GM18519 (cell line): ENCODE measurements at regions not wholly inside any gene's neighbourhood (a gene's known extent, or its start where the extent isn't known, plus 50 kb on each side); places are given as distances from the start of the nearest gene placed in this dataset.
"Not testable (repeated sequence)": the region's sequence is repeated elsewhere in the genome, so short reads cannot be mapped to it uniquely, and the experiment has no call there.

Experiments used
- ATAC-seq: cut with Tn5 transposase; IDR thresholded peaks from one replicate; pipeline ENCODE4 v1.9.1; 2021; ENCODE audit warnings: mild to moderate bottlenecking, moderate library complexity; ENCODE audit not compliant: unreplicated experiment, low FRiP score

GRCh38 chr1:221532071-221532773 lies 209.7 kb downstream of the DUSP10 start:
- no peak for ATAC-seq

GRCh38 chr1:221541296-221541695 lies 200.6 kb downstream of the DUSP10 start:
- no peak for ATAC-seq

- ATAC-seq, result no peak
Observed at GRCh38 chr1:221543529-221544120, 198.3 kb downstream of the DUSP10 start.

GRCh38 chr1:221548942-221549341 lies 192.9 kb downstream of the DUSP10 start:
- no peak for ATAC-seq

GRCh38 chr1:221549815-221550214 lies 192.1 kb downstream of the DUSP10 start:
- ATAC-seq, result no peak

- ATAC-seq, result not testable (repeated sequence)
Observed at GRCh38 chr1:221552792-221553191, 189.1 kb downstream of the DUSP10 start.

GRCh38 chr1:221555689-221556433 lies 186.0 kb downstream of the DUSP10 start:
- ATAC-seq, result no peak

GRCh38 chr1:221556435-221556834 lies 185.5 kb downstream of the DUSP10 start:
- ATAC-seq, result no peak

GRCh38 chr1:221557013-221557412 lies 184.9 kb downstream of the DUSP10 start:
- no peak for ATAC-seq

GRCh38 chr1:221558396-221558795 lies 183.5 kb downstream of the DUSP10 start:
- ATAC-seq, result no peak

- no peak for ATAC-seq
Observed at GRCh38 chr1:221559911-221560310, 182.0 kb downstream of the DUSP10 start.

- no peak for ATAC-seq
Observed at GRCh38 chr1:221562542-221563475, 179.1 kb downstream of the DUSP10 start.

GRCh38 chr1:221563476-221563921 lies 178.4 kb downstream of the DUSP10 start:
- no peak for ATAC-seq

- ATAC-seq, result no peak
Observed at GRCh38 chr1:221564891-221565290, 177.0 kb downstream of the DUSP10 start.

- no peak for ATAC-seq
Observed at GRCh38 chr1:221565711-221566110, 176.2 kb downstream of the DUSP10 start.

- ATAC-seq, result no peak
Observed at GRCh38 chr1:221567859-221568507, 173.9 kb downstream of the DUSP10 start.

GRCh38 chr1:221573756-221574155 lies 168.1 kb downstream of the DUSP10 start:
- ATAC-seq, result no peak

- no peak for ATAC-seq
Observed at GRCh38 chr1:221574529-221574928, 167.4 kb downstream of the DUSP10 start.

GRCh38 chr1:221575605-221576004 lies 166.3 kb downstream of the DUSP10 start:
- ATAC-seq, result no peak

GRCh38 chr1:221576268-221576667 lies 165.6 kb downstream of the DUSP10 start:
- no peak for ATAC-seq
